ENCODE measurements at regions not wholly inside any gene's neighbourhood (a gene's known extent, or its start where the extent isn't known, plus 50 kb on each side); places are given as distances from the start of the nearest gene placed in this dataset.

- no peak for TF ChIP-seq CTCF (IDR thresholded peaks at IDR 0.05)
- ATAC-seq (ENCODE audit: low FRiP score) = no peak
- no peak for DNase-seq (ENCODE audit: low spot score)
Measured at GRCh38 chr13:61612192-61612591, 196.5 kb upstream of the PCDH20 start.

- no peak for TF ChIP-seq CTCF (IDR thresholded peaks at IDR 0.05)
- ATAC-seq (ENCODE audit: low FRiP score) = no peak
- no peak for DNase-seq (ENCODE audit: low spot score)
Measured at GRCh38 chr13:61608138-61608537, 192.5 kb upstream of the PCDH20 start.

- ATAC-seq (ENCODE audit: low FRiP score) (no peak), DNase-seq (ENCODE audit: low spot score) (no peak)
- TF ChIP-seq CTCF (IDR thresholded peaks at IDR 0.05) = no peak
Measured at GRCh38 chr13:61600360-61601033, 184.8 kb upstream of the PCDH20 start.

- DNase-seq (ENCODE audit: low spot score) (no peak), ATAC-seq (ENCODE audit: low FRiP score) (no peak)
- TF ChIP-seq CTCF (IDR thresholded peaks at IDR 0.05) = no peak
Measured at GRCh38 chr13:61592489-61592888, 176.8 kb upstream of the PCDH20 start.

GRCh38 chr13:61575973-61576372 is 160.3 kb upstream of the PCDH20 start:
- TF ChIP-seq CTCF (IDR thresholded peaks at IDR 0.05) = no peak
- DNase-seq (ENCODE audit: low spot score) (no peak), ATAC-seq (ENCODE audit: low FRiP score) (no peak)

GRCh38 chr13:61563645-61564044 is 148.0 kb upstream of the PCDH20 start:
- DNase-seq (ENCODE audit: low spot score) = no peak
- no peak for ATAC-seq (ENCODE audit: low FRiP score)
- TF ChIP-seq CTCF (IDR thresholded peaks at IDR 0.05) = no peak

- ATAC-seq (ENCODE audit: low FRiP score) (no peak), DNase-seq (ENCODE audit: low spot score) (no peak)
- no peak for TF ChIP-seq CTCF (IDR thresholded peaks at IDR 0.05)
Measured at GRCh38 chr13:61546911-61547310, 131.3 kb upstream of the PCDH20 start.

Data from omental fat pad (tissue), 3 donors.